Endothelial cell of umbilical vein (primary cell): ENCODE measurements at regions not wholly inside any gene's neighbourhood (a gene's known extent, or its start where the extent isn't known, plus 50 kb on each side); places are given as distances from the start of the nearest gene placed in this dataset.

ENCODE experiments used
- BruUV-seq: library from RNA; stranded (reverse); fragments of 400-500 nt; replicated peaks from 2 replicates; lab custom pipeline; 2021; lab: Mats Ljungman, UMichigan
- CTCF ChIA-PET: fragments of 300-600, 350-600 bp; sonication (Branson Sonifier 250); formaldehyde crosslinking; loops from one replicate; lab custom pipeline; 2021; ENCODE audit warnings: antibody characterized with exemption, inconsistent platforms; lab: Charles Lee
- POLR2A ChIA-PET: fragments of 300-600, 350-600 bp; sonication (Branson Sonifier 250); formaldehyde crosslinking; loops from one replicate; lab custom pipeline; 2021; ENCODE audit warnings: antibody characterized with exemption, inconsistent platforms; lab: Charles Lee
- DNase-seq: peaks from one replicate; pipeline ENCODE4 v3.0.0-alpha.2; 2011; ENCODE audit warnings: low read depth, low spot score
- FAIRE-seq: peaks from 2 replicates; lab custom pipeline; 2011; peaks lifted over from hg19 to GRCh38; lab: Jason Lieb, UNC
- H2AFZ ChIP-seq: 2 replicates; pipeline ENCODE4 v1.6.0; 2012; ENCODE audit warnings: low read depth, low read length, control low read depth, inconsistent platforms
- H3K27ac ChIP-seq: 2 replicates; pipeline ENCODE4 v1.5.1; 2011; ENCODE audit warnings: low read depth, mild to moderate bottlenecking, control low read depth, low read length, moderate library complexity; ENCODE audit not compliant: insufficient read depth
- H3K27me3 ChIP-seq, 2 experiments: 2 replicates each; pipeline versions ENCODE4 v1.6.0 to v1.6.1; 2011; ENCODE audit warnings: low read length in 2 of 2, mixed read lengths in 1 of 2; ENCODE audit not compliant: control insufficient read depth in 2 of 2, insufficient read depth in 2 of 2
- H3K36me3 ChIP-seq, 2 experiments: 2 replicates in 1 of 2; 3 replicates in 1 of 2; pipeline ENCODE4 v1.5.1; 2011; ENCODE audit warnings: low read length in 2 of 2, mild to moderate bottlenecking in 1 of 2, moderate library complexity in 1 of 2; ENCODE audit not compliant: control insufficient read depth in 2 of 2, insufficient read depth in 2 of 2; ENCODE audit errors: extremely low read depth in 1 of 2
- H3K4me1 ChIP-seq: 3 replicates; pipeline ENCODE4 v1.5.1; 2011; ENCODE audit warnings: mild to moderate bottlenecking, low read length; ENCODE audit not compliant: control insufficient read depth, insufficient read depth; ENCODE audit errors: extremely low read depth
- H3K4me2 ChIP-seq: 2 replicates; pipeline ENCODE4 v1.6.1; 2011; ENCODE audit warnings: low read length, control low read depth, mixed read lengths; ENCODE audit not compliant: insufficient read depth
- H3K4me3 ChIP-seq, 3 experiments: fragments of 200-600 bp in 1 of 3; sonication (generic), shearing (Covaris generic) in 1 of 3; replicated peaks in 1 of 3; 2 replicates each; pipeline ENCODE4 v1.5.1; 2011 to 2016; ENCODE audit warnings: control low read depth in 3 of 3, low read length in 3 of 3, mild to moderate bottlenecking in 2 of 3, inconsistent platforms in 1 of 3, low read depth in 1 of 3, moderate library complexity in 1 of 3; ENCODE audit not compliant: insufficient read depth in 1 of 3
- H3K79me2 ChIP-seq: 2 replicates; pipeline ENCODE4 v1.6.0; 2012; ENCODE audit warnings: low read length, inconsistent platforms; ENCODE audit not compliant: control insufficient read depth, insufficient read depth
- H3K9ac ChIP-seq: replicated peaks from 2 replicates; pipeline ENCODE3; 2011; ENCODE audit warnings: low read length, control low read depth; ENCODE audit not compliant: insufficient read depth; ENCODE audit errors: extremely low read depth
- H3K9me1 ChIP-seq: replicated peaks from 3 replicates; pipeline ENCODE4 v1.6.0; 2011; ENCODE audit warnings: mild to moderate bottlenecking, low read length; ENCODE audit not compliant: control insufficient read depth, insufficient read depth; ENCODE audit errors: extremely low read depth
- H3K9me3 ChIP-seq: replicated peaks from 2 replicates; pipeline ENCODE4 v1.5.1; 2012; ENCODE audit warnings: low read length, inconsistent platforms; ENCODE audit not compliant: control insufficient read depth, insufficient read depth
- H4K20me1 ChIP-seq: replicated peaks from 2 replicates; pipeline ENCODE3; 2011; ENCODE audit warnings: mild to moderate bottlenecking, low read length; ENCODE audit not compliant: control insufficient read depth, insufficient read depth; ENCODE audit errors: extremely low read depth
- EZH2 ChIP-seq: IDR thresholded peaks from 2 replicates; pipeline ENCODE4 v1.6.1; 2012; ENCODE audit warnings: borderline replicate concordance, low read depth, mild to moderate bottlenecking, moderate library complexity, low read length, inconsistent platforms; ENCODE audit not compliant: severe bottlenecking
- FOS ChIP-seq: IDR thresholded peaks from 2 replicates; pipeline ENCODE4 v1.6.1; 2011; ENCODE audit warnings: mild to moderate bottlenecking, low read length, moderate library complexity, borderline replicate concordance; ENCODE audit not compliant: insufficient read depth
- GATA2 ChIP-seq: IDR thresholded peaks from 2 replicates; pipeline ENCODE4 v1.7.0; 2011; ENCODE audit warnings: low read depth, mild to moderate bottlenecking, moderate library complexity, mixed read lengths, low read length; ENCODE audit not compliant: insufficient read length, insufficient read depth
- JUN ChIP-seq: IDR thresholded peaks from 2 replicates; pipeline ENCODE4 v1.6.1; 2011; ENCODE audit warnings: borderline replicate concordance, low read depth; ENCODE audit not compliant: insufficient read length, insufficient read depth
- MYC ChIP-seq: IDR thresholded peaks from one replicate; pipeline ENCODE4 v1.6.1; 2011; ENCODE audit warnings: mild to moderate bottlenecking, low read depth, low read length
- POLR2A ChIP-seq: IDR thresholded peaks from 2 replicates; pipeline ENCODE4 v1.6.1; 2012; ENCODE audit warnings: low read depth, mild to moderate bottlenecking, control low read depth, low read length
- POLR2AphosphoS5 ChIP-seq: IDR thresholded peaks from 2 replicates; pipeline ENCODE4 v1.6.1; 2012; ENCODE audit warnings: low read depth, mild to moderate bottlenecking, control low read depth, low read length, moderate library complexity; ENCODE audit not compliant: insufficient read depth
- dilution Hi-C: fragments of 300-500 bp; cut with MboI; formaldehyde crosslinking; loops from one replicate; pipeline ENCODE4 v1.15.0; 2019; ENCODE audit warnings: low sequenced_read_pairs; ENCODE audit not compliant: extremely low pct_ligation_motif_present
- intact Hi-C: fragments of 100-400 bp; cut with micrococcal nuclease; formaldehyde crosslinking; loops from one replicate; pipeline ENCODE4 v1.10.0; 2022
- TF ChIP-seq, protein P1 (sequence below): IDR thresholded peaks from 2 replicates; pipeline ENCODE4 v1.6.1; 2011; ENCODE audit not compliant: insufficient read depth, insufficient read length
- TF ChIP-seq, protein P2 (sequence below), 2 donors: IDR thresholded peaks; 1 replicate in 1 of 2; 2 replicates in 1 of 2; pipeline ENCODE4 v1.5.1; 2011; ENCODE audit warnings: low read length in 2 of 2, mild to moderate bottlenecking in 2 of 2, moderate library complexity in 2 of 2, control low read depth in 1 of 2, inconsistent platforms in 1 of 2, low read depth in 1 of 2; ENCODE audit not compliant: insufficient read depth in 1 of 2; ENCODE audit errors: extremely low read depth in 1 of 2

DNA sequence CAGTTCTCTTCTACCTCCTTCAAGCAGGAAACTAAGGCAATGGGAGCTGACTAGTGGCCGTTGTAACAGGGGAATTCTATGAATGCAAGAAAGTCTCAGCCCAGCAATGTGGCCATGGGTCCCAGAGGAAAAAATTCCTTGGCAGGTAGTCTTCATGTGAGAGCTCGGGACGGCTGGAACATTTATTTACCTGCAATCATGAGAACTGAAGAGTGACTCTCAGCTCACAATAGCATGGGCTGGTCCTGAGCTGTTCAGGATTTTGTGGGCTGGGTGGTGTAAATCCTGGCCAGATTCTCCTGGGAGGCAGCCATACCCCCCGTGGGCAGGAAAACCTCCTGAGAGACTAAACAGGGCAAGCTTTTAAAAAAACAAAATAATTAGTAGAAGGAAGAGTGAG, 330.3 kb upstream of the CTNNB1 start:
- FAIRE-seq (no peak), DNase-seq (no peak)
- no peaks in the 10 kb centered on the region for H4K20me1 ChIP-seq
- BruUV-seq: no TSS peak
- intact Hi-C loops (no loop called here), dilution Hi-C loops (no loop called here)
- H2AFZ ChIP-seq: no peak overlapping the region
- H3K9me3 ChIP-seq: no peaks in the 10 kb centered on the region
- peaks cover 0 to 9% of the 10 kb centered on the region in 2 experiments for H3K27me3 ChIP-seq
- no peaks in the 10 kb centered on the region for H3K4me1 ChIP-seq
- no peaks in the 10 kb centered on the region for H3K79me2 ChIP-seq
- CTCF ChIA-PET: no interaction called here
- H3K9ac ChIP-seq: no peak overlapping the region
- no peak overlapping the region for H3K27ac ChIP-seq
- no peaks in the 10 kb centered on the region for H3K9me1 ChIP-seq
- no peak overlapping the region for H3K4me3 ChIP-seq
- H3K4me2 ChIP-seq: no peak overlapping the region
- TF ChIP-seq, protein P1, sequence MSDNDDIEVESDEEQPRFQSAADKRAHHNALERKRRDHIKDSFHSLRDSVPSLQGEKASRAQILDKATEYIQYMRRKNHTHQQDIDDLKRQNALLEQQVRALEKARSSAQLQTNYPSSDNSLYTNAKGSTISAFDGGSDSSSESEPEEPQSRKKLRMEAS: no peak
- no peak for TF ChIP-seq GATA2
- no peak for TF ChIP-seq MYC
- no peak for TF ChIP-seq JUN
- no peak for TF ChIP-seq EZH2
- TF ChIP-seq, protein P2, sequence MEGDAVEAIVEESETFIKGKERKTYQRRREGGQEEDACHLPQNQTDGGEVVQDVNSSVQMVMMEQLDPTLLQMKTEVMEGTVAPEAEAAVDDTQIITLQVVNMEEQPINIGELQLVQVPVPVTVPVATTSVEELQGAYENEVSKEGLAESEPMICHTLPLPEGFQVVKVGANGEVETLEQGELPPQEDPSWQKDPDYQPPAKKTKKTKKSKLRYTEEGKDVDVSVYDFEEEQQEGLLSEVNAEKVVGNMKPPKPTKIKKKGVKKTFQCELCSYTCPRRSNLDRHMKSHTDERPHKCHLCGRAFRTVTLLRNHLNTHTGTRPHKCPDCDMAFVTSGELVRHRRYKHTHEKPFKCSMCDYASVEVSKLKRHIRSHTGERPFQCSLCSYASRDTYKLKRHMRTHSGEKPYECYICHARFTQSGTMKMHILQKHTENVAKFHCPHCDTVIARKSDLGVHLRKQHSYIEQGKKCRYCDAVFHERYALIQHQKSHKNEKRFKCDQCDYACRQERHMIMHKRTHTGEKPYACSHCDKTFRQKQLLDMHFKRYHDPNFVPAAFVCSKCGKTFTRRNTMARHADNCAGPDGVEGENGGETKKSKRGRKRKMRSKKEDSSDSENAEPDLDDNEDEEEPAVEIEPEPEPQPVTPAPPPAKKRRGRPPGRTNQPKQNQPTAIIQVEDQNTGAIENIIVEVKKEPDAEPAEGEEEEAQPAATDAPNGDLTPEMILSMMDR (IDR thresholded peaks at IDR 0.05; ENCODE audit: extremely low read depth in 1 of 2, insufficient read depth in 1 of 2, low read depth in 1 of 2, low read length in 2 of 2): no peak
- no peak for TF ChIP-seq FOS
- no peak for TF ChIP-seq POLR2AphosphoS5
- TF ChIP-seq POLR2A: no peak
- POLR2A ChIA-PET: no interaction called here
- H3K36me3 ChIP-seq: no peaks in the 10 kb centered on the region
